GM21717 (cell line): ENCODE measurements at regions not wholly inside any gene's neighbourhood (a gene's known extent, or its start where the extent isn't known, plus 50 kb on each side); places are given as distances from the start of the nearest gene placed in this dataset.
"Not testable (repeated sequence)": the region's sequence is repeated elsewhere in the genome, so short reads cannot be mapped to it uniquely, and the experiment has no call there.

ENCODE experiments used
- ATAC-seq: cut with Tn5 transposase; IDR thresholded peaks from one replicate; pipeline ENCODE4 v1.9.1; 2021; ENCODE audit warnings: mild to moderate bottlenecking, moderate library complexity; ENCODE audit not compliant: unreplicated experiment

GRCh38 chr10:7108141-7108540 lies 302.7 kb downstream of the SFMBT2 start:
- ATAC-seq = no peak

- no peak for ATAC-seq
Measured at GRCh38 chr10:7107285-7107684, 303.5 kb downstream of the SFMBT2 start.

DNA sequence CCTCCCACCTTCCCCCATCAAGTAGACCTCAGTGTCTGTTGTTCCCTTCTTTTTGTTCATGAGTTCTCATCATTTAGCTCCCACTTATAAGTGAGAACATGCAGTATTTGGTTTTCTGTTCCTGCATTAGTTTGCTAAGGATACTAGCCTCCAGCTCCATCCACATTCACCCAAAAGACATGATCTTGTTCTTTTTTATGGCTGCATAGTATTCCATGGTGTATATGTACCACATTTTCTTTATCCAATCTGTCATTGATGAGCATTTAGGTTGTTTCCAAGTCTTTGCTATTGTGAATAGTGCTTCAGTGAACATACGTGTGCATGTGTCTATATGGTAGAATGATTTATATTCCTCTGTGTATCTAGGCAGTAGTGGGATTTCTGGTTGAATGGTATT lies 306.5 kb downstream of the SFMBT2 start:
- not testable (repeated sequence) for ATAC-seq

DNA sequence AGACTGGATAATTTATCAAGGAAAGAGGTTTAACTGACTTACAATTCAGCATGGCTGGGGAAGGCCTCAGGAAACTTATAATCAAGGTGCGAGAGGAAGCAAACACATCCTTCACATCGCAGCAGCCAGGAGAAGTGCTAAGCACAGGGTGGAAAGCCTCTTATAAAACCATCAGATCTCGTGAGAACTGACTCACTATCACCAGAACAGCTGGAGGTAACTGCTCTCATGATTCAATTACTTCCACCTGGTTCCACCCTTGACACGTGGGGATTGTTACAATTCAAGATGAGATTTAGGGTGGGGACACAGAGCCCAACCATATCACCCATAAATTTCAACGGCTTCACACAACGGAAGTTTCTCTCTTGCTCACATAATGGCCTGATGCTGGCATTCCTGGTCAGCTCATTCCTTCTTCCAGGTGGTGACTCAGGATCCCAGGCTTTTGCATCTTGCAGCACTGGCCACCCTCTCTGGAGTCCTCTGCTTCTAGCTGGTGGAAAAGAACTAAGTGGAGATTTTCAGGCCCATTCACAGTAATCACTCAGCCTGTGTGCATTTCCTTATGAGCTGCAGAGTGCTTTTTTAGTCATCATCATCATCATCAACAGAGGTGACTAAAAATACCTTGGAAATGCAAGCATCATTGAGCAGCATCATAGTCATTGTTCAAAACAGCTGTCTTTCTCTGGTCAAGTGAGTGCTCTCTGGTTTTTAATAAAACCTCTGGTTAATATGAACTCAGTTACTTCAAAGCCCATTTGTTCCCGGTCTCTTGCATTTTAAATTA lies 308.1 kb downstream of the SFMBT2 start:
- ATAC-seq = peak; percentile 47

DNA sequence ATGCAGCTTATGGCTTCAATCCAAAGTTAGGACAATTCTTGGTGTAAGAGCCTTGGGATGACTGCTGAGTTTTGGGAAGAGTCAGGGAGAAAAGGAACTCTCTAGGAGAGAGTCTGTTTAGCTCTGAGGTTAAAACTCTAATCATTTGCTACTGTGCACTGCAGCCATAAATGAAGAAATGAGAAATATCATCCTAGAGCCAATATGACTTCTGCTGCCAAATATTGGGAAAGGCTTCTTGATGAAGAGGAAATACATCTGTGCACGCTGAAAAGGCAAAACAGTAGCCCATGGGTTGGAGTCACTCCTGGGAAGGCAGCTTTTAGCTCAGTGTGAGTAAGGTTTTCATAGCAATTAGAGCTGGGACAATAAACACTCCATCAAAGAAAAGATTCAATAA lies 308.8 kb downstream of the SFMBT2 start:
- ATAC-seq = no peak

- no peak for ATAC-seq
Measured at GRCh38 chr10:7101451-7101850, 309.4 kb downstream of the SFMBT2 start.

DNA sequence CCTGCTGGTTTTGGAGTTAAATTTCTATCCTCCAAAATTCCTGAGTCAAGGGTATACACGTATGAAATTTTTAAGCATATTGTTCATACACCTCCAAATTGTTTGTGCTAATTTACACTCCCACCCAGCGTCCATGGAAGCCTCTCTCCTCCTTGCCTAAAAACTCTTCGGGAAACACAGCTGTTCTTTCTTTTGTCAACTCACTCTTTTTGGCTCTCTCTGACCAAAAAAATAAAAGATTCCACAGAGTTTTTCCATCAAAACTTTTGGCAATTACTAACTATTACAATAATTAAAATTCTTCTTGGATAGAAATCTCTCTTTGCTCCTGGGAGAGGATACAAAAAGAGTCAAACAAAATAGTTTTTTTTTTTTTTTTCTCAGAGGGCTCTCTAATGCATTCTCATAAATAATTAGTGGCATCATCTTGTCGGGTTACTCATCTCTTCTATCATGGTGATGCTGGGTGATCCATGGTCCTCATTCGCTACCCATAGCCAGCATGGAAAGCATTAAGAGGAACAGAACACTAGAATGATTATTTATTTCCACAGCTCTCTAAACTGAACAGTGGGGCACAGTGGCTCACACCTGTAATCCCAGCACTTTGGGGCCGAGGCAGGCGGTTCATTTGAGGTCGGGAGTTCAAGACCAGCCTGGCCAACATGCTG lies 310.7 kb downstream of the SFMBT2 start:
- no peak for ATAC-seq

DNA sequence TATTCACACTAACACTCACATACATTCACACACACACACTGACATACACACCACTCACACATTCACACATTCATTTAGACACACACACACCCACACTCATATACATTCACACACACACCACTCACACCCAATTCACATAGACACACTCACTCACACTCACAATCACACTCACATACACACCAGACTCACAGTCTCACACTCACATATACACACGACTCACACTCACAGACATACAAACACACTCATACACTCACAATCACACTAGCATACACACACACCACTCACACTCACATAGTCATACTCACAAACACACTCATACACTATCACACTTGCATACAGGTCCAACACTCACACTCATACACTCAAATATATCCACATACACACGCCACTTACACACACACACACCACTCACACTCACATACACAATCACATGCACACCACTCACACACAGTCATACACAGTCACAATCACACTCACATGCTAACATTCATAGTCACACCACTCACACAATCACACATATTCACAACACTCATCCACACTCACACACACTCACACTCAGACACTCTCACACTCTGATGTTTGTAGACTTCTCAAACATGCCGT lies 312.6 kb downstream of the SFMBT2 start:
- no peak for ATAC-seq

- no peak for ATAC-seq
Measured at GRCh38 chr10:7094781-7095180, 316.1 kb downstream of the SFMBT2 start.

DNA sequence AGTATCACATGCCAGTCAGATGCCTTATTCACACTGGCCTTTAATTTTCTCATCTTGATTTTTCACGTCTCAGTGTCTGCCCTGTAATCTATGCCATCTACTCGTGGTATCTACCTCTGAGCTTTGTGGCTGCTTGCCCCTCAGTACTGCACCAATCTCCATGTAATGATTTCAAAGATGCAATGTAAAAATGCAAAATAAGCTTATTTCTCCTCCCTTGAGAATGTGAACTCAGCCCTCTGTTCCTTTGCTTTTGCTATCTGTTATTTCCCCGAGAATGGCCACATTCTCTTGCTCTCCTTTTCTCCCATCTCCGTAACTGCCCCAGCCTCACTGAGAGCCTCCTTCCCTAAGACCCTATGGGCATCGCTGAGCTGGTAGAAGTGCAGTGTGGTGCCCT lies 317.5 kb downstream of the SFMBT2 start:
- no peak for ATAC-seq

DNA sequence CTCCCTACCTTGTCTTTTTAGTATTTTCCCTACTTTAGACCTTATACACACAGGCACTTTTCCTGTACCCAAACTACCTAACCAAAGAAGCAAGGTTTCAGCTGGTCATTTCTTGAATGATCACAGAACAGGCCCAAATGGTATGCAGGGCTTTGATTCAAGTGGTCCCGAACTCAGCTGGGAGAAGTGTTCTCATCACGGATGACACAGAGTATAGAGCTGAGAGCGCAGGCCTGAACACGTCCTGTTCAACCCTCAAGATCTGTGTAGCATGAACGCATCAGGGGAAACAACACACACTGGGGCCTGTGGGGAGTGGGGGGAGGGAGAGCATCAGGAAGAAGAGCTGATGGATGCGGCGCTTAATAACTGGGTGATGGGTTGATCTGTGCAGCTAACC lies 318.2 kb downstream of the SFMBT2 start:
- no peak for ATAC-seq

DNA sequence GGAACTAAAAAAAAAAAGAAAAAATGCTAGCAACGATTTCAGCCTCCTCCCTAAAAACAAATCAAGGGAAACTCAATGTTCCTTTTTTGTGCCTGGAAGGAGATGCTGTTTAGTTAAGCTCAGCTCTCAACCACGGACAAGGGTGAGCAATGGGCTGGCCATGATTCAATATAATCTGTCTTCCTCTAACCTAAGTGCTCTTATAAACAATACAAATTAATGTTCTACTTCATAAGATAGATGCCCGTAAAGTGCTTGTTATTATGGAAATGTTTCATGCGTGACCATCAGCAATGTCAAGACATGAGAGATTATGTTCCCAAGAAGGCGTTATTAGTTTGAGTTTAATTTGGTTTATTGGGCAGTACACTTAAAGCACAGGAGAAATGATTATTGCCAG lies 320.3 kb downstream of the SFMBT2 start:
- no peak for ATAC-seq

DNA sequence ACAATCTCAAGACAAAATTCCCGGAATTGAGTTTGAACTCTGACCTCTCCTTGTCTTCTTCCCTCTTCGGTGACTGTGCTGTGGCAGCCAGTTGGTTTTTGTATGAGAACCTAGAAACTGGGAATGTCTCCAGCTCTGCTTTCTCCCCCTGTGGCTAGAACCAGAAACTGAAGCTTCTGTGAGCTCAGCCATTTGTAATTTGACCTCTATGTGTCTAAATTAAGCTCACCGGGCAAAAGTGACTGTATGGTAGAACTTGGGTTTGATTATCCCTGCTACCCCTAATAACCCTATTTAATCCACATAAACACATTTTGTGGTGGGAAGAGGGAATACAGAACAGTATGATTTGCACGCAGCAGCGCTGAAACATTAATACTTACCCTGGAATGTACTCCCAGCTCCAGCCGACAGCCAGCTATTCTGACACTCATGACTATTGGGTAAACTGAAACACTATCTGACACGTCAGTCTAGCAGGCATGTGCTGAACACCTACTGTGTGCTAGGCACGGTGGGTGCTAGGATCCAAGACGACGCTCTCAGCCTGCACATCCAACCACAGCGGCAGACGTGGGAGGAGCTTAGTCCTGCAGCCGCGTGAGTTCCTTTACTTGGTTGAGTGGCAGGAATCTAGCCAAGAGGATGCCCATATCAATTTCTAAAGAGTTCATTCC lies 324.8 kb downstream of the SFMBT2 start:
- no peak for ATAC-seq

DNA sequence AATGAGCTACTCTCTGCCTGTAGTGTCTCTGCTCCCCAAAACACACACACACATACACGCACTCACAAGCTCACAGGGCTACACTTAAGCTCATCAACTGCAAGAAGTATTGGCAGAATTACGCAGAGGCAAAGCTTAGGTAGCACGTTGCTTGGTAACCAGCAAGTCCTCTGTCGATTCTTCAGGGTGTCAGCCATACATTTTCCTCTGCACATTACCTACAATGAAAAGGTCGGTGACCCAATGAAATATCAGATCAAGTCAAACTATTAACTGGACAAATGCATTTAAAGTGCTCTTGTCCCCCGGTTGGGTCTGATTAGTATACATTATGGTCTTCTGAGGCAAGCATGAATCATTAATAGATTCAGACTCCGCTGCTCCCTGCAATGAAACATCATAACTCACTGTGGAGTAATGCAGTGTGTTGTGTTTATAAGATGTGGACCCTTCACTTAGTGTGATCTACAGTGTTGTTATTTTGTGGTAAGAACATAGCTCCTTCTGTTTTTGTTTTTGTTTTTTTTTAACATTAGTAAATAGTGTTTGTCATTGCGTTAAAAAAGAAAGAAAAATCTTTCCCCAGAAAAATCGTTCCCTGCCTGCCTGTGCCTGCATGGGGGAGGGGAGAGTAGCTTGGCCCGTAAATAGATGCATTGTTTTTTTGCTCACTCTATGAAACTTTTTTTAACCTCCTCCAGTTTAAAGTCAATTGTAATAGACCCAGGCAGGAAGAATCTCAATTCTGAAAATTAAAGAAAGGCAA lies 325.5 kb downstream of the SFMBT2 start:
- no peak for ATAC-seq

GRCh38 chr10:7084280-7085005 lies 326.4 kb downstream of the SFMBT2 start:
- no peak for ATAC-seq

- no peak for ATAC-seq
Measured at GRCh38 chr10:7082967-7083366, 327.9 kb downstream of the SFMBT2 start.

GRCh38 chr10:7077880-7078279 lies 333.0 kb downstream of the SFMBT2 start:
- ATAC-seq = no peak

GRCh38 chr10:7075851-7076250 lies 335.0 kb downstream of the SFMBT2 start:
- ATAC-seq = no peak

- ATAC-seq = no peak
Measured at GRCh38 chr10:7075110-7075509, 335.7 kb downstream of the SFMBT2 start.

DNA sequence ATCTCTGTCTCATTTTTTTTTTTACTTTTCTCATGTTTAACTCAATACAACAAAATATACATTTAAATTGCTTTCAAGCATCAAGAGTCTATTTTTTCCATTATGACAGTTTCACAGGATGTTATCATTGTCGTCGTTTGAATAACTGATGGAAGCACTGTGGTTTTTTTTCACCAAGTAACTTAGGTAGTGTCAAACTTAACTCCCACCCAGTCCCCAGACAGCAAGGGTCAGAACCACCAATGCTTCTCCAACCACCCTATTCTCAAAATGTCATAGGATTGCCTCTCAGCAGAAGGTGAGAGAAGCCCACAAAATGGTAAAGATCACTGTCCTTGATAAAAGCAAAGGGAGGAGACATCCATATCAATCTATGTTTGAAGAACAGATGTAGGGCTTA lies 339.4 kb downstream of the SFMBT2 start:
- ATAC-seq = no peak
